Astrocyte of the spinal cord (primary cell): ENCODE measurements at regions not wholly inside any gene's neighbourhood (a gene's known extent, or its start where the extent isn't known, plus 50 kb on each side); places are given as distances from the start of the nearest gene placed in this dataset.

Source experiments
- DNase-seq: peaks from one replicate; pipeline ENCODE4 v3.0.0; 2011; ENCODE audit warnings: low read depth, low spot score
- H3K4me3 ChIP-seq: 2 replicates; pipeline ENCODE4 v1.5.1; 2011; ENCODE audit warnings: low read depth, mild to moderate bottlenecking, low read length, moderate library complexity
- CTCF ChIP-seq: IDR thresholded peaks from 2 replicates; pipeline ENCODE4 v1.5.1; 2012; ENCODE audit warnings: low read depth, mild to moderate bottlenecking, low read length, inconsistent platforms
- in situ Hi-C: cut with HindIII; loops from 2 replicates; pipeline ENCODE4 v1.10.0; 2017; ENCODE audit warnings: low sequenced_read_pairs

GRCh38 chr12:108029051-108029835, 99.8 kb upstream of the WSCD2 start:
- no peak for DNase-seq
- no peak overlapping the region for H3K4me3 ChIP-seq
- in situ Hi-C loops: no loop called here
- no peak for TF ChIP-seq CTCF

- in situ Hi-C loops: no loop called here
- H3K4me3 ChIP-seq: no peak overlapping the region
- no peak for TF ChIP-seq CTCF
- no peak for DNase-seq
Observed at GRCh38 chr12:108033090-108033489, 96.0 kb upstream of the WSCD2 start.

- no peak for DNase-seq
- in situ Hi-C loops: no loop called here
- no peak overlapping the region for H3K4me3 ChIP-seq
- no peak for TF ChIP-seq CTCF
Observed at GRCh38 chr12:108035372-108035771, 93.7 kb upstream of the WSCD2 start.

- DNase-seq: no peak
- no peak overlapping the region for H3K4me3 ChIP-seq
- in situ Hi-C loops: no loop called here
Observed at GRCh38 chr12:108037960-108038359, 91.1 kb upstream of the WSCD2 start.

GRCh38 chr12:108039794-108040193, 89.3 kb upstream of the WSCD2 start:
- TF ChIP-seq CTCF: no peak
- DNase-seq: no peak
- in situ Hi-C loops: no loop called here
- no peak overlapping the region for H3K4me3 ChIP-seq

More at GRCh38 chr12:108037960-108038359, 91.1 kb upstream of the WSCD2 start:
- no peak for TF ChIP-seq CTCF

- no peak for DNase-seq
- no peak overlapping the region for H3K4me3 ChIP-seq
- in situ Hi-C loops: no loop called here
- TF ChIP-seq CTCF: no peak
Observed at GRCh38 chr12:108040947-108041346, 88.1 kb upstream of the WSCD2 start.
